GM18505 (cell line): ENCODE measurements at regions not wholly inside any gene's neighbourhood (a gene's known extent, or its start where the extent isn't known, plus 50 kb on each side); places are given as distances from the start of the nearest gene placed in this dataset.

ENCODE experiments used
- ATAC-seq: cut with Tn5 transposase; IDR thresholded peaks from one replicate; pipeline ENCODE4 v1.9.1; 2021; ENCODE audit not compliant: unreplicated experiment
- POLR2A ChIP-seq: IDR thresholded peaks from 4 replicates; pipeline ENCODE4 v1.6.1; 2011; ENCODE audit warnings: borderline replicate concordance; ENCODE audit not compliant: insufficient read depth, insufficient read length; ENCODE audit errors: extremely low read depth

- TF ChIP-seq POLR2A, result no peak
Observed at GRCh38 chr18:55031164-55031563, 71.9 kb upstream of the CCDC68 start.

GRCh38 chr18:55024564-55024963, 65.3 kb upstream of the CCDC68 start:
- TF ChIP-seq POLR2A, result no peak
- no peak for ATAC-seq

More at GRCh38 chr18:55031164-55031563, 71.9 kb upstream of the CCDC68 start:
- ATAC-seq, result no peak

GRCh38 chr18:55018602-55019001, 59.3 kb upstream of the CCDC68 start:
- ATAC-seq, result no peak
- no peak for TF ChIP-seq POLR2A

DNA sequence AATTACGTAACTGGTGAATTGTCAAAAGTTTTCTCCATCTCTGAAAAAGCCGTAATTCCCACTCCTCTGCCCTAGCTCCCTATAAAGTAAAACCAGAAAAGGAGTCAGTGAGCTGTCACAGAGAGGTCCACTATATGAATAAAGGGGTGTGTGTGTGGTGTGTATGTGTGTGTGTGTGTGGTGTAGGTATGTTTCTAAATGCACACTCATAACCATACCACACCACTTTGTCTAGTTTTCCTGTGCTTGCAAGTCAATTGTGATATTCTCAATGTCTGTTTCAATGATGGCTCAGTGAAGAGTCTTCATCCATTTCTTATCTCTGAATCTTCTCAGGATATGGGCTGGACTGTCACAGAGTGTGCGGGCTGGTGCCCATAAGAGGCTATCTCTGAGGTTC, 54.8 kb upstream of the CCDC68 start:
- ATAC-seq, result no peak
- TF ChIP-seq POLR2A, result no peak

GRCh38 chr18:55013685-55014084, 54.4 kb upstream of the CCDC68 start:
- no peak for ATAC-seq
- TF ChIP-seq POLR2A, result no peak

GRCh38 chr18:55013086-55013485, 53.8 kb upstream of the CCDC68 start:
- no peak for TF ChIP-seq POLR2A
- no peak for ATAC-seq

DNA sequence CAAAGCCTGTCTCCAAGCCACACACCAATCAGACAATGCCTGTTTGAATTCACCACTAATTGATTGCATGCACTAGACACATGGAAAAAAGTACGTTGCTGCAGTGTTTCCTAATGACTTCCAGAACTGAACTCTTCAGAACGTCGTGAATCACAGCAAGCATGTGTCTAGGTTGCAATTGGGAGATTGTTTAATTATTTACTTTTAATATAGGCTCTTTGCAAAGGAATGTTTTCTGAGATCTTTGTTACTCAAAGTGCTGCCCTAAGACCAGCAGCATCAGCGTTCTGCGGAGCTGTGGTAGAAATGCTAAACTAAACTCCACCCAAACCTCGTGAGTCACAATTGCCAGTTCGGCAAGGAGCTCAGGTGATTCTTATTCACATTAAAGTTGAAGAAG, 52.7 kb upstream of the CCDC68 start:
- no peak for ATAC-seq
- TF ChIP-seq POLR2A, result no peak
